ENCODE measurements at regions not wholly inside any gene's neighbourhood (a gene's known extent, or its start where the extent isn't known, plus 50 kb on each side); places are given as distances from the start of the nearest gene placed in this dataset.
"Not testable (repeated sequence)": the region's sequence is repeated elsewhere in the genome, so short reads cannot be mapped to it uniquely, and the experiment has no call there.

DNA sequence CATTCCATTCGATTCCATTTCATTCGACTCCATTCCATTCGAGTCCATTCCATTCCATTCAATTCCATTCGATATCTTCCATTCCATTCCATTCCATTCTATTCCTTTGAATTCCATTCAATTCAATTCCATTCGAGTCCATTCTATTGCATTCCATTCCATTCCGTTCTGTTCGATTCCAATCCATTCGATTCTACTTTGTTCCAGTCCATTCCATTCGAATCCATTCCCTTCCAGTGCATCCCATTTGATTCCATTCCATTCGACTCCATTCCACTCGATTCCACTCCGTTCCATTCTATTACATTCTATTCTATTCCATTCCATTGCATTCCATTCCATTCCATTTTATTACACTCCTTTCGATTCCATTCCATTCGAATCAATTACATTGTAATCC lies 2588.5 kb upstream of the TPTE start:
- not testable (repeated sequence) for TF ChIP-seq POLR2A, EP300 (IDR thresholded peaks at IDR 0.05)
- TF ChIP-seq, protein P1, sequence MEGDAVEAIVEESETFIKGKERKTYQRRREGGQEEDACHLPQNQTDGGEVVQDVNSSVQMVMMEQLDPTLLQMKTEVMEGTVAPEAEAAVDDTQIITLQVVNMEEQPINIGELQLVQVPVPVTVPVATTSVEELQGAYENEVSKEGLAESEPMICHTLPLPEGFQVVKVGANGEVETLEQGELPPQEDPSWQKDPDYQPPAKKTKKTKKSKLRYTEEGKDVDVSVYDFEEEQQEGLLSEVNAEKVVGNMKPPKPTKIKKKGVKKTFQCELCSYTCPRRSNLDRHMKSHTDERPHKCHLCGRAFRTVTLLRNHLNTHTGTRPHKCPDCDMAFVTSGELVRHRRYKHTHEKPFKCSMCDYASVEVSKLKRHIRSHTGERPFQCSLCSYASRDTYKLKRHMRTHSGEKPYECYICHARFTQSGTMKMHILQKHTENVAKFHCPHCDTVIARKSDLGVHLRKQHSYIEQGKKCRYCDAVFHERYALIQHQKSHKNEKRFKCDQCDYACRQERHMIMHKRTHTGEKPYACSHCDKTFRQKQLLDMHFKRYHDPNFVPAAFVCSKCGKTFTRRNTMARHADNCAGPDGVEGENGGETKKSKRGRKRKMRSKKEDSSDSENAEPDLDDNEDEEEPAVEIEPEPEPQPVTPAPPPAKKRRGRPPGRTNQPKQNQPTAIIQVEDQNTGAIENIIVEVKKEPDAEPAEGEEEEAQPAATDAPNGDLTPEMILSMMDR (IDR thresholded peaks at IDR 0.05): not testable (repeated sequence)

Measured in upper lobe of left lung (tissue), 4 donors.